Prostate gland (tissue), 2 donors: ENCODE measurements at regions not wholly inside any gene's neighbourhood (a gene's known extent, or its start where the extent isn't known, plus 50 kb on each side); places are given as distances from the start of the nearest gene placed in this dataset.

Experiments used
- DNase-seq: peaks from one replicate; pipeline ENCODE4 v3.0.0-alpha.2; 2019; ENCODE audit warnings: low spot score
- H3K27ac ChIP-seq, 2 donors: fragments of 200-600 bp; sonication (generic); 2 replicates each; pipeline ENCODE4 v1.5.1; 2017 to 2019
- H3K27me3 ChIP-seq: fragments of 200-600 bp; sonication (generic); replicated peaks from 2 replicates; pipeline ENCODE4 v1.5.1; 2019; ENCODE audit not compliant: insufficient read depth
- H3K36me3 ChIP-seq, 2 donors: fragments of 200-600 bp; sonication (generic); 1 replicate in 1 of 2; 2 replicates in 1 of 2; pipeline versions ENCODE4 v1.5.1 to v1.8.1; 2017 to 2019
- H3K4me1 ChIP-seq: fragments of 200-600 bp; sonication (generic); replicated peaks from 2 replicates; pipeline ENCODE4 v1.5.1; 2019
- H3K4me3 ChIP-seq, 2 donors: fragments of 200-600 bp; sonication (generic); 2 replicates each; pipeline ENCODE4 v1.5.1; 2017 to 2019
- H3K9me3 ChIP-seq: fragments of 200-600 bp; sonication (generic); 2 replicates; pipeline ENCODE4 v1.5.1; 2017
- CTCF ChIP-seq, 4 experiments: fragments of 200-600 bp in 2 of 4; fragments of 450-650 bp in 2 of 4; sonication (generic) in 2 of 4; IDR thresholded peaks; 1 replicate in 3 of 4; 2 replicates in 1 of 4; pipeline ENCODE4 v1.5.1; 2016 to 2019; ENCODE audit warnings: antibody characterized with exemption in 4 of 4, mild to moderate bottlenecking in 2 of 4, moderate library complexity in 2 of 4
- POLR2A ChIP-seq: fragments of 450-650 bp; IDR thresholded peaks from one replicate; pipeline ENCODE4 v1.6.1; 2016; ENCODE audit warnings: antibody characterized with exemption, mild to moderate bottlenecking
- POLR2AphosphoS5 ChIP-seq: sonication (generic); formaldehyde crosslinking; IDR thresholded peaks from one replicate; pipeline ENCODE4 v1.6.1; 2017; ENCODE audit warnings: antibody characterized with exemption
- WGBS: methylation state at CpG from one replicate; pipeline ENCODE4 v1.1.5; 2018; 5-methylcytosine and 5-hydroxymethylcytosine counted together
- intact Hi-C: fragments of 100-400 bp; cut with DNase I; formaldehyde crosslinking; loops from one replicate; pipeline ENCODE4 v1.14.2; 2022

GRCh38 chr3:174495311-174495710 lies 363.8 kb upstream of the NAALADL2 start:
- 13% methylated on average over 4 of the region's 4 CpGs for WGBS
- intact Hi-C loops = no loop called here

GRCh38 chr3:174495928-174496327 lies 363.2 kb upstream of the NAALADL2 start:
- H3K36me3 ChIP-seq = no peaks in the 10 kb centered on the region
- H3K4me3 ChIP-seq = no peak overlapping the region
- H3K27ac ChIP-seq = no peak overlapping the region
- H3K9me3 ChIP-seq = no peaks in the 10 kb centered on the region
- H3K27me3 ChIP-seq = no peaks in the 10 kb centered on the region
- TF ChIP-seq CTCF (IDR thresholded peaks at IDR 0.05) (no peak), POLR2A (no peak), POLR2AphosphoS5 (no peak)
- H3K4me1 ChIP-seq = no peaks in the 10 kb centered on the region
- intact Hi-C loops = no loop called here
- no peak for DNase-seq
- WGBS = 82% methylated on average over 1 of the region's 1 CpG

More at GRCh38 chr3:174495311-174495710, 363.8 kb upstream of the NAALADL2 start:
- H3K27me3 ChIP-seq = no peaks in the 10 kb centered on the region
- no peaks in the 10 kb centered on the region for H3K36me3 ChIP-seq
- H3K9me3 ChIP-seq = no peaks in the 10 kb centered on the region
- no peaks in the 10 kb centered on the region for H3K4me1 ChIP-seq
- H3K4me3 ChIP-seq = no peak overlapping the region
- DNase-seq = no peak
- H3K27ac ChIP-seq = no peak overlapping the region
- TF ChIP-seq POLR2AphosphoS5 = no peak
- no peak for TF ChIP-seq CTCF (IDR thresholded peaks at IDR 0.05)
- TF ChIP-seq POLR2A = no peak

GRCh38 chr3:174498638-174499037 lies 360.5 kb upstream of the NAALADL2 start:
- DNase-seq = no peak
- intact Hi-C loops = no loop called here
- no peaks in the 10 kb centered on the region for H3K36me3 ChIP-seq
- 58% methylated on average over 2 of the region's 2 CpGs for WGBS
- no peaks in the 10 kb centered on the region for H3K4me1 ChIP-seq
- no peak overlapping the region for H3K27ac ChIP-seq
- H3K4me3 ChIP-seq = no peak overlapping the region
- no peaks in the 10 kb centered on the region for H3K27me3 ChIP-seq
- no peaks in the 10 kb centered on the region for H3K9me3 ChIP-seq
- TF ChIP-seq POLR2A = no peak
- TF ChIP-seq CTCF (IDR thresholded peaks at IDR 0.05) = no peak
- TF ChIP-seq POLR2AphosphoS5 = no peak

- WGBS = 94% methylated on average over 1 of the region's 1 CpG
- H3K4me3 ChIP-seq = no peak overlapping the region
- no peak overlapping the region for H3K27ac ChIP-seq
- H3K27me3 ChIP-seq = no peaks in the 10 kb centered on the region
- H3K9me3 ChIP-seq = no peaks in the 10 kb centered on the region
- H3K36me3 ChIP-seq = no peaks in the 10 kb centered on the region
- intact Hi-C loops = no loop called here
- DNase-seq = no peak
- H3K4me1 ChIP-seq = no peaks in the 10 kb centered on the region
- TF ChIP-seq POLR2A = no peak
- no peak for TF ChIP-seq POLR2AphosphoS5
- no peak for TF ChIP-seq CTCF (IDR thresholded peaks at IDR 0.05)
These were observed 353.9 kb upstream of the NAALADL2 start for GRCh38 chr3:174505266-174505665.

GRCh38 chr3:174524203-174524602 lies 334.9 kb upstream of the NAALADL2 start:
- TF ChIP-seq CTCF (IDR thresholded peaks at IDR 0.05) = no peak
- TF ChIP-seq POLR2AphosphoS5 = no peak
- TF ChIP-seq POLR2A = no peak
- no peak overlapping the region for H3K4me3 ChIP-seq
- no peaks in the 10 kb centered on the region for H3K4me1 ChIP-seq
- intact Hi-C loops = no loop called here
- H3K36me3 ChIP-seq = no peaks in the 10 kb centered on the region
- 93% methylated on average over 3 of the region's 3 CpGs for WGBS
- H3K9me3 ChIP-seq = no peaks in the 10 kb centered on the region
- no peak for DNase-seq
- no peaks in the 10 kb centered on the region for H3K27me3 ChIP-seq
- H3K27ac ChIP-seq = no peak overlapping the region
